Neural cell (in vitro differentiated cells): ENCODE measurements at regions not wholly inside any gene's neighbourhood (a gene's known extent, or its start where the extent isn't known, plus 50 kb on each side); places are given as distances from the start of the nearest gene placed in this dataset.

ENCODE experiments used
- H2AFZ ChIP-seq: fragments of 200-600, 300-800 bp; sonication (generic), shearing (Covaris generic); 2 replicates; pipeline ENCODE4 v1.6.0; 2014; ENCODE audit warnings: low read depth, mild to moderate bottlenecking, antibody characterized with exemption, low read length, moderate library complexity
- H3F3A ChIP-seq: fragments of 200-600 bp; shearing (Covaris generic); 2 replicates; pipeline ENCODE4 v1.6.1; 2016; ENCODE audit warnings: mild to moderate bottlenecking, moderate library complexity, mixed read lengths, antibody characterized with exemption, low read length; ENCODE audit not compliant: insufficient read depth, poor library complexity, severe bottlenecking
- H3K27ac ChIP-seq: fragments of 200-600, 300-800 bp; sonication (generic), shearing (Covaris generic); 2 replicates; pipeline ENCODE4 v1.5.1; 2014; ENCODE audit warnings: mild to moderate bottlenecking, low read length, moderate library complexity
- H3K27me3 ChIP-seq: fragments of 300-800, 200-600 bp; sonication (generic), shearing (Covaris generic); 2 replicates; pipeline ENCODE4 v1.6.0; 2014; ENCODE audit warnings: mild to moderate bottlenecking, low read depth, low read length, moderate library complexity; ENCODE audit not compliant: insufficient read depth
- H3K36me3 ChIP-seq: fragments of 300-800, 200-600 bp; sonication (generic), shearing (Covaris generic); 2 replicates; pipeline ENCODE4 v1.5.1; 2014; ENCODE audit warnings: mild to moderate bottlenecking, antibody characterized with exemption, low read length, moderate library complexity; ENCODE audit not compliant: insufficient read depth
- H3K4me2 ChIP-seq: fragments of 300-800, 200-600 bp; sonication (generic), shearing (Covaris generic); 2 replicates; pipeline ENCODE4 v1.6.0; 2014; ENCODE audit warnings: mild to moderate bottlenecking, low read length
- H3K4me3 ChIP-seq: fragments of 300-800, 200-600 bp; sonication (generic), shearing (Covaris generic); 2 replicates; pipeline ENCODE4 v1.5.1; 2014; ENCODE audit warnings: mild to moderate bottlenecking, low read length, moderate library complexity
- H3K79me2 ChIP-seq: fragments of 200-600 bp; shearing (Covaris generic); replicated peaks from 2 replicates; pipeline ENCODE4 v1.6.0; 2014; ENCODE audit warnings: mild to moderate bottlenecking, low read length, moderate library complexity; ENCODE audit not compliant: insufficient read depth
- H3K9ac ChIP-seq: fragments of 300-800, 200-600 bp; sonication (generic), shearing (Covaris generic); 2 replicates; pipeline ENCODE4 v1.6.1; 2016; ENCODE audit warnings: mild to moderate bottlenecking, low read length, mixed read lengths
- H3K9me2 ChIP-seq: fragments of 200-600 bp; shearing (Covaris generic); 2 replicates; pipeline ENCODE4 v1.6.1; 2016; ENCODE audit warnings: mild to moderate bottlenecking, low read length, mixed read lengths; ENCODE audit not compliant: insufficient read depth
- H3K9me3 ChIP-seq: fragments of 200-600, 300-800 bp; sonication (generic), shearing (Covaris generic); 2 replicates; pipeline ENCODE4 v1.6.1; 2016; ENCODE audit warnings: mild to moderate bottlenecking, mixed run types, low read length, moderate library complexity, mixed read lengths
- H4K20me1 ChIP-seq: fragments of 200-600 bp; shearing (Covaris generic); 2 replicates; pipeline ENCODE4 v1.6.1; 2016; ENCODE audit warnings: mild to moderate bottlenecking, mixed run types; ENCODE audit not compliant: insufficient read depth
- CTCF ChIP-seq: fragments of 450-650 bp; IDR thresholded peaks from 2 replicates; pipeline ENCODE4 v1.5.1; 2014; ENCODE audit warnings: antibody characterized with exemption, mild to moderate bottlenecking, moderate library complexity; ENCODE audit not compliant: poor library complexity, severe bottlenecking
- EP300 ChIP-seq: fragments of 450-650 bp; conservative IDR thresholded peaks from 2 replicates; pipeline ENCODE4 v1.6.1; 2014; ENCODE audit warnings: antibody characterized with exemption, mild to moderate bottlenecking, moderate library complexity; ENCODE audit not compliant: poor library complexity, severe bottlenecking
- EZH2 ChIP-seq: fragments of 200-600, 300-800 bp; shearing (Covaris generic), sonication (generic); IDR thresholded peaks from 2 replicates; pipeline ENCODE4 v1.6.1; 2014; ENCODE audit warnings: antibody characterized with exemption, low read length, borderline replicate concordance, mild to moderate bottlenecking; ENCODE audit not compliant: insufficient read depth, poor library complexity, severe bottlenecking
- MXI1 ChIP-seq: fragments of 450-650 bp; conservative IDR thresholded peaks from 2 replicates; pipeline ENCODE4 v1.6.1; 2014; ENCODE audit warnings: antibody characterized with exemption, mild to moderate bottlenecking; ENCODE audit not compliant: poor library complexity, severe bottlenecking
- POLR2AphosphoS5 ChIP-seq: IDR thresholded peaks from 2 replicates; pipeline ENCODE4 v1.6.1; 2012
- RAD21 ChIP-seq: fragments of 450-650 bp; conservative IDR thresholded peaks from 2 replicates; pipeline ENCODE4 v1.6.1; 2014; ENCODE audit warnings: antibody characterized with exemption, mild to moderate bottlenecking, moderate library complexity
- REST ChIP-seq: IDR thresholded peaks from 2 replicates; pipeline ENCODE4 v1.6.1; 2012; ENCODE audit warnings: borderline replicate concordance
- SMC3 ChIP-seq: fragments of 450-650 bp; conservative IDR thresholded peaks from 2 replicates; pipeline ENCODE4 v1.6.1; 2014; ENCODE audit warnings: antibody characterized with exemption, mild to moderate bottlenecking, moderate library complexity; ENCODE audit not compliant: poor library complexity
- TAF1 ChIP-seq: IDR thresholded peaks from 2 replicates; pipeline ENCODE4 v1.6.1; 2012; ENCODE audit warnings: low read depth

GRCh38 chr14:29339494-29340172 lies 573.0 kb downstream of the FOXG1 start:
- H3K9ac ChIP-seq, result no peak overlapping the region
- H4K20me1 ChIP-seq, result no peaks in the 10 kb centered on the region
- TF ChIP-seq POLR2AphosphoS5, result peak; percentile 11
- TF ChIP-seq TAF1, result no peak
- no peak for TF ChIP-seq EZH2
- H3K9me2 ChIP-seq, result no peaks in the 10 kb centered on the region
- peak overlapping the region; percentile 46 for H3K27ac ChIP-seq
- no peaks in the 10 kb centered on the region for H3K36me3 ChIP-seq
- H3K4me3 ChIP-seq, result no peak overlapping the region
- no peaks in the 10 kb centered on the region for H3K79me2 ChIP-seq
- no peak overlapping the region for H2AFZ ChIP-seq
- no peaks in the 10 kb centered on the region for H3F3A ChIP-seq
- H3K9me3 ChIP-seq, result no peaks in the 10 kb centered on the region
- no peak overlapping the region for H3K4me2 ChIP-seq
- no peaks in the 10 kb centered on the region for H3K27me3 ChIP-seq

- Histone ChIP-seq H3K79me2 (no peaks in the 10 kb centered on the region), H3K4me2 (no peak overlapping the region), H3K36me3 (no peaks in the 10 kb centered on the region), H3K9me3 (no peaks in the 10 kb centered on the region), H3K9ac (no peak overlapping the region), H4K20me1 (no peaks in the 10 kb centered on the region), H2AFZ (no peak overlapping the region), H3F3A (no peaks in the 10 kb centered on the region), H3K9me2 (no peaks in the 10 kb centered on the region), H3K27me3 (no peaks in the 10 kb centered on the region), H3K4me3 (no peak overlapping the region), H3K27ac (no peak overlapping the region)
- TF ChIP-seq TAF1, result no peak
- TF ChIP-seq MXI1, result no peak
- no peak for TF ChIP-seq POLR2AphosphoS5
- no peak for TF ChIP-seq REST
- no peak for TF ChIP-seq EZH2
- TF ChIP-seq RAD21, result no peak
- no peak for TF ChIP-seq CTCF
- no peak for TF ChIP-seq EP300
- no peak for TF ChIP-seq SMC3
Observed at GRCh38 chr14:29348504-29348903, 579.1 kb downstream of the PRKD1 start.
